Stimulated activated CD8-positive, alpha-beta memory T cell treated with anti-CD3 and anti-CD28 coated beads, Interleukin-12 subunit alpha, Interleukin-12 subunit beta, amount 100 ng/mL, for 24 hours (primary cell): ENCODE measurements at regions not wholly inside any gene's neighbourhood (a gene's known extent, or its start where the extent isn't known, plus 50 kb on each side); places are given as distances from the start of the nearest gene placed in this dataset.

ENCODE experiments used
- DNase-seq: peaks from one replicate; pipeline ENCODE4 v3.0.0-alpha.2; 2020; ENCODE audit errors: extremely low read depth

DNA sequence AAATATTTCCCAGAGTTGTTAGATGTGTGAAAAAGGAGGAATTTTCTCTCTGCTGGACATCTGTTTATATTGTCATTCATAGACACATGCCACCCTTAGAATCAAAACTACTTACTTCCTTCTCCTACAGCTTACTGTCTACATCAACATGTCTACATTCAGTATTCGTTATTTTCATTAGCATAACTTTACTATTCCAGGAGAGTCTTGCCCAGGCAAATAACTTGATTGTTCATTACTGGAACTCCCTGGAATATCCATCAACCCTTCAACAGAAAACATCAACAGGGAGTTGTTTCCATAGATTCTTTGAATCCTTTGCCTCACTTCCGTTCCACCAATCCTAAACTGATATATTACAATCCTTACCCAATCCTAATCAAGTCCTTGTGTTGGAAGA lies 457.5 kb upstream of the ZNF608 start:
- no peak for DNase-seq

DNA sequence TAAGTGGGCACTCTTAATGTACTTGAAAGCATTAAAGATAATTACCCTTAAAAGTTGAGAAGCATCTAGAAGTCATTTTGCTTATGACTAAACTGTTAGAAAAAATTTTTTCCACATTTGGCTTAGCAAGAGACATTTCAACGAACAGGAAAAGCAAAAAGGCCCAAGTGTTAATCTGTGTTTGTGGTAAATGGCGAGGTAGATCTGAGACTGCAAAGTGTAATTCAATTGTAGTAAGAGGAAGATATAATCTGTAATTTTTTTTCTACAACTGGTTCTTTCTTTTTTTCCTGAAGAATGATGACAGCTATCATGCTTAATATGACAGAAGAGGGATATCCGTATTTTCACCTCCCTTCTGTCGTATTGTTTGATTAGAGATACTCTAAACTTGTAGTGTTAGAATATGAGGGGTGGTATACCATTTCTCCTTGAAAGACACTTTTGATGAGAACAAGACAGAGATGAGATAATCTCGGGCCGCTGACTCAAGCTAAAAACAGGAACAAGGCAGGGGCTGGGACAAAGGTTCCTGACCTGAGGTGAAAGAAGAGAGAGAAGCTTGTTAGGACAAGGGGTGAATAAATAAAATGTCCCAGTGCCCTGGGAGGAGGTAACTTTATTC lies 459.3 kb upstream of the ZNF608 start:
- no peak for DNase-seq

DNA sequence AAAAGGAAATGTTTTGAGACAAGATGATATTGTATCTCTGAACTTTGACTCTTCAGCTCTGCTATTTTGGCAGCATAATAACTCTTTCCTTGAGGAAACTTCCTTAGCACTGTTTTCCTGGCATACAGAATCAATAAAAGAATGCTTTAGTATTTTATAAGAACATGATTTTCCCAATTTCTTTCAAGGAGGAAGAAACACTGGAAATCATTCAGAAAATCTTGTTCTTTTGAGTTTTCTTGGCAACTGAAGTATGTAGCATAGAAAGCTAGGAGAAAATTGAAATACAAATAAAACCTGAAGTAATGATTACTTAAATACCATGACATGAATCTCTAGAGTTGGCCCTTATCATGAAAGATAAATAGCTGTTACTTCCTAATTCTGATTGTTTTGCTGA lies 461.4 kb upstream of the ZNF608 start:
- no peak for DNase-seq

DNA sequence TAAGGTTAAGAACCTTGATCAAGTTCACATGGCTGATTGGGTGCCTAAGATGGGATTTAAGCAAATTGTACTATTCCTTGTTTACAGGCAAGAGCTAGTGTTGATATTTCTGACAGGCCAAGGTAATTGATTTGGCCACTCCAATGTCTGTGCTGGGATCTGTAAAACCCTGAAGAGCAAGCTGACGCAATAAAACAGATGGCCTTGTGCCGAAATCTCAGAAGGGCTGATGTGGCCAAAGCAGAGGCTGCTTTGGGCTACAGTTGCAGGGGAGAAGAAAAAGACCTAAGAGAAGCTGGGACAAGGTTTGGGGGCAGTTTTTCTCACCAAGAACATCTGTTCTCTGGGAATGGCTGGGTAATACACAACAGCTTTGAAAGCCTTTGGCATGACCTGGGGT lies 463.2 kb upstream of the ZNF608 start:
- no peak for DNase-seq

DNA sequence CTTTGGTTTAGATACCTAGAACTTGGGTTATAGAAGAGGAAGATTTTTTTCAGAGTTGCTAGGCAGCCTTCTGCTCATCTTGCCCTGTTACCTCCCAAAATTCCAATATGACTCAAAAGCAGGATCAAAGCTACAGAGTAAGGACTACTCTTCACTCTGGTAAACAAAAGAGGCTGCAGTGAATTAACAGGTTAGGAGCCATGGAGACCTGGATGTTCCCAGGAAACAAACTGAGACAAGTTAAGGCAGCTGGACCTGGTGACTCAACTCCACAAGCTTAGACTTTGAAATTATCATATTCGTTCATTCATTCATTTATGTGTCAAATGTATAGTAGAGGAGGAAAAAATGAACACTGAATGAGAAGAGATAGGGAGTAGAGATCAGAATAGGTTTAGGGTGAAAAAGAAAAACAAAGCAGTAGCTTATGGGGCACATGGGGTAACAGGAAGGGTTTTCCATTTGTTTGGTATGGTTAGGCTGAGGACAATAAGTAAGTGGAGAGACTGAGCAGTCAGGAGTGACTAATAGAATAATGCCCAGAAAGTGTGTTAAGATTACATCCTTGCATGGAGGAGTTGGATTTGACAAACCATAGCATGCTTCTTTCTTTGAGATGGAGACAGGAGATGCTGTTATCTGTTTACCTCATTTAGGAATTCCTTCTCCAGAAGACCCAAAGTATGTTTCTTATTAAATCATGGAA lies 464.0 kb upstream of the ZNF608 start:
- DNase-seq = no peak

DNA sequence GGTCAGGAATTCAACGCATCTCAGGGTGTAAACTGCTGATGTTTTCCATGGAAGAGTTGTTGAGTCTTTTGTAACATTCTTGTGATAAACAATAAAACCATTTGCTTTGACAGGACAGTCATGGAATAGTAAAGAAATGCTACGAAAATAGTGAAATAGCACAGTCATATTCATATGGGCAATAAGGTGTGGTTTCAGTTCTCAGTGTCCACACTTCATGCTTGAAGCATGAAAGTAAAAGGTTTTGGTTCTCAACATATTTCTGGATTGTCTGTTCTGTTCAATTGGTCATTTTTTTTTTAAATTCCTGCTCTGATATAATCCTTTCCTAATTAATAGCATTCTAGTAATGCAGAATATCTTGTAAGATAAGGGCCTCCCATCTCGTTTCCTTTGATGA lies 467.6 kb upstream of the ZNF608 start:
- DNase-seq = no peak

DNA sequence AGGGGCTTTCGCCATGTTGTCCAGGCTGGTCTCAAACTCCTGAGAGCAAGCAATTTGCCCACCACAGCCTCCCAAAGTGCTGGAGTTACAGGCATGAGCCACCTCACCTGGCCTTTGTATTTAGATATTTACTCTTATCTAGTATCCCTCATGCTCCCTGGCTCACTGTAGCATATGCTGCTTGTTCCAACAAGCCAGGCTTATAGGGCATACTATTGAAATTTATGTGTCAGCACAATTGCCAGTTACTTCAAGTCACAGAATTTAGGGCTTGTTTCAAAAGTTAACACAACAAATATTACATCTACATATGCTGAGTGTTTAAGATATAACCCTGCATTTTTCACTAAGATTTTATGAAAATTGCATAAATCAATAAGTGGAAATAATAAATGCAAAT lies 469.2 kb upstream of the ZNF608 start:
- no peak for DNase-seq

DNA sequence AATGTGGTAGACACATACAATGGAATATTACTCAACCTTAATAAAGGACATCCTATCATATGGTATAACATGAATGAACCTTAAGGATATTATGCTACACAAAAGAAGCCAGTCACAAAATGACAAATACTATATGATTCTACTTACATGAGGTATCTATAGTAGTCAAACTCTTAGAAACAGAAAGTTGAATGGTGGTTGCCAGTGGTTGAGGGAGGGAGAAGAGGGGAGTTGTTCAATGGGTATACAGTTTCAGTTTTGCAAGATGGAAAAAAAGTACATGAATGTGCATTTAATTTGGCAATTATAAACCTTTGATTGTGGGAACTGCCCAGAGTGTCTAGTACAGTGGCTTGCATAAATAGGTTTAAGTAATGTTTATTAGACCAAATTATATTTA lies 473.3 kb upstream of the ZNF608 start:
- no peak for DNase-seq

DNA sequence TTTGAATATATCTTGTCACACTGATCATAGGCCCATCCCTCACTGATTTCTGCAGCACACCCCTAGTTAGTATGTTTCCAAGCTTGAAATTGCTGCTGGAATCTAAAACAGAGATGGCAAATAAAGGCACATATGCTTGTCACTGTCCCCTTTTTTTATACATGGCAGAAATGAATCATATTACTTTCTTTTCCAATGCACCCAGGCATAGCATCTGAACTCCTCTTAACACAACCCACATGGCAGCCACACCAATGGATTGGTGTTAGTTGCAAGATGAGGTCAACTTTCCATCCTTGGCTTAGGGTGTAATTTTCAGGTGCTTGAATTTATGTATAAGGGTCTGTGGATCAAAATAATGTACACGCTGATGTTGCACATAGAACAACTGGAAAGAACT lies 473.8 kb upstream of the ZNF608 start:
- no peak for DNase-seq

DNA sequence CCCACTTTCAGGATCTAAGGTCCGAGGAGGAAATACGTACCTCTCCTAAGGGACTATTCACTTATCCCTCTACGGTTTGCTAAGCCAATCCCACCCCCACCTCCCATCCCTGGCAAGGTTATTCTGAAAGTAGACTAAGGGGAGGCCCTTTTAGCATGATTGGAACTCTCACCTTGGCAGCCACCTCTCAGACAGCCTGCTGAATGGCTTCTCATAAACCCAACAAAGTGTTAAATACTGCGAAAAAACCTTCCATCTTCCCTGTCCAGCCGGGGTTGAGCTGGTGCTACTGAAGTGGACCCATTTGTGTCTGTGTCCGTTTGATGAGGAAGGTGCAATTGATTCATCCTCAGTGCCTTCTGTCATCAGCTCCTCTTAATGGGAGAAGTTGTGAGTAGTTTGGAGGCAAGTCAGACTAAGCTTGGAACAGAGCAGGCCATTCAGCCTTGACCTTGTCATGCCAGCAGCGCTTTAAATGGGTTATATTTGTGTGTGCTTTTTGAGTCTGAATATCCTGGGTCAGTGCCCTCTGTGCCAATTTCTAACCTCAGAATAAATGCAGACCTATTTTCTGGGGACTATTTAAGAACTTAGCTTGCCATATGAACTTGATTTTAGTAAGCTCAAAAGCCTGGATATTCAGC lies 476.3 kb upstream of the ZNF608 start:
- DNase-seq = no peak

DNA sequence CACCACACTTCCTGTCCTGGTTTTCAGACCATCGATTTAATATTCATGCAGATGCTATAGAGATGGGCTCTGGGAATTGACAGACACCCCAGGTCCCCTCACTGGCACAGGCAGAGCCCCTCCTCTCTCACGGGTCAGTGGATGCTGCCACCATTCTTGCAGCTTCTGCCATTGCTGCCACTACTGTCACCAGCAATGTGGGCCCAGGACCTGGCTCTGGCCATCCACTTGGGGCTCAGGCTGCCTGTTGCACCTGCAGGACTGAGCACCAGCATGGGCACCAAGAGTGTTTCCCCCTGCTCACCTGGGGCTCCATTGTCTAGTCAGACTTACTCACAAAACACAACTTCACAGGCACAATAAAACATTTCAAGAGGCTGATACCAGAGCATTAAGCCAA lies 479.0 kb upstream of the ZNF608 start:
- no peak for DNase-seq

DNA sequence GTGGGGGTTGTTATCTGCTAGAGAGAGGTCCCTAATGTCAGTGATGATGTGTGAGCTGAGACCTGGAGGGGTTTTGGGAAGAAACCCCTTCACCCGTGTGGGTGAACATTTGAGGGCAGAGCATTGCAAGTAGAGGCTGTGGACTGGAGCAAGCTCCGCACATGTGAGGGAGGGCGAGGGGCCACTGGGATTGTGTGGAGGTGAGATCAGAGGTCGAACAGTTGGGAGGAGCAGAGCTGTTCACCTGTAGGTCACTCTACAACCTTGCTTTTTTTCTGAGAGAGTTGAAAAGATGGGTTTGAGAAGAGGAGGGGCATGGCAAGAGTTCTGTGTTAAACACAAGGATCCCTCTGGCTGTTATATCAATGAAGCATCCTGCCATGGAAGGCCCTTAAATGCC lies 480.4 kb upstream of the ZNF608 start:
- no peak for DNase-seq

DNA sequence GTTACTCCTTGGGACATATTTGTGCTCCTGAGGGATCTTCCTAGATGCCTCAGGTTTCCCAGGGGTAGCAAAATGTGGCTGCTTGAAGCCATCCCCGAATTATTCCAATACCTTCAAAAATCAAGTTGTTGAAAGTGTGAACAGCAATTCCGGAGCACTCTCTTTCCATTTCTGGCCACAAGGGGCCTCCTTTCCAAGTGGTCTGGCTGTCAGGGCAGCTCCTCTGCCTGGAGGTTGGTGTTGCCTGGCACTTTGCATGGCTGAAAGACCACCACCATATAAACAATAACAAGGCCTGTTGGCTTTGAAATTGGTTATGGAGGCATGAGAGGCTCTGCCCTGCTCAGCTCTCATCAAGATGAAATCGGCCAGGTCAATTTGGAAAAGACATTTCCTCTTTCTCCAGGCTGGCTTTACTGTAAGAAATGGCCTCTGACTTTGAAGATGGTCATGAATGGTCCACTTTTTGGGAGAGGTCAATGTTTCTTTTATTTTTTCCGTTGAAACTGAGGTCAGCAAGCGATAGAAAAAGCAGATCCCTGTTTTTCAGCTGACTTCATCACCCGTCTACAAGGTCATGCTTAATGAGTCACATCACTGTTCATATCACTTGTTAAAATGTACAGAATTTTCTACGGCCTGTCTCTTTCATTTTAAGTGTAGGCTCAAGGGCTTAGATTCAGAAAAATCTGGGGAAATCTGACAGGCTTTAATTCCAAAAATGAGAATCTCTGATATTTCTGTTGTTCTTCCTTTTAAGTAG lies 481.1 kb upstream of the ZNF608 start:
- no peak for DNase-seq

DNA sequence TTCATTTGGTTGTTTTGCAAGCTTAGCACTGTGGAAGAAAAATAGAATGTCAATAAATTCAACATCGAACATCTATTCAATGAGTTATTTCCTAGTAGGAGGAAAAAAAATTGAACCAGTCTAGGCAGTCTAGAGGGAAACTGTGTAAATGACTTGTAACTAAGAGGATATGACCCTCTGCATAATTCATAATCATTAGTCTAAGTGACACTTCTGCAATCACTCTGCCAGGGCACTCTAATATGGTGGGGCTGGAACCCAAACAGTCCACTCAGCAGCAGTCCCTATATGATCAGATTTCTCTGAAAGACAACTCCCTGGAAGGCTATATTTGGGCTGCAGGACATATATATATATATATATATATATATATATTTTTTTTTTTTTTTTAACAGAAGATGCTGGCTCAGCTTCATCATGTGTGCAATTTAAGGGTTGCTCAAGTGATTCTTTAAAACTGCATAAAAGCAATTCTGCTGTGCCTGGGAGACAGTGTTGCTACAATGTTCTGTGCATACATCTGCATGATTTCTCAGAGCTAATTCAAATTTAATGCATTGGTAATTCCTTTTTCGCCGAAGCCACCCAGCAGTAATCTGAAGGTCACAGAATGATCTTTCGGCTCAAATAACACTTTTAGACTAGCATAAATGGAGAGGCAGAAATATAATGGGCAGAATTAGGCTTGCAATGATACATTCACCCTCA lies 482.1 kb upstream of the ZNF608 start:
- DNase-seq = no peak

DNA sequence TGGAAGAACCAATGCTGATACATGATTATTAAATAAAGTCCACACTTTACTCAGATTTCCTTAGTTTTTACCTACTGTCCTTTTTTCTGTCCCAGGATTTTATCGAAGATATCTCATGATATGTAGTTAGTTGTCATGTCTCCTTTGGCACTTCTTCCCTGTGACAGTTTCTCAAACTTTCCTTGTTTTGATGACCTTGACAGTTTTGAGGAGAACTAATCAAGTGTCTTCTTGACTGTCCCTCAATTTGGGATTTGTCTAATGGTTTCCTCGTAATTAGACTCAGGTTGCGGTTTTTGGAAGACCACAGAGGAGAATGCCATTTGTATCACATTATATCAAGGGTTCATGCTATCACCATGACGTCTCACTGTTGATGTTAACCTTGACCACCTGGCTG lies 483.1 kb upstream of the ZNF608 start:
- no peak for DNase-seq

DNA sequence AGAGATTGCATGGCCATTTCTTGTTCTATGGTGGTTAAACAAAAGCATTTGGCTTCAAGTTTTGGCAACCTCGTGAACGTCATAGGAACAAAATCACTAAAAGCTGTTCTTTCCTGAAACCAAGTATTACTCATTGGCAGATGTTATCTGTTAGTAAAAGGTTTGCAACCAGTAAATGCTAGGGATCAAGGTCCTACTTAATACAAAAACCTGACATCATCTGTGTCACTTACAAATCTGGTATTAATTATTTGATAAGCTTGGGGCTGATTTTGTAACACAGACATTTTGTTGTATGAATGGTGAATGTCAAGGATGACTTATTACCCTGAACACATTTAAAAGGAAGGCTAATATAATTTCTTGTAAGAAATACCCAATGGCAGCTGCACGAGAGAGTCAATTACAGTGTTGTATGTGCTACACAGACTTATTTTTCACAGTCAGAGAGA lies 486.4 kb upstream of the ZNF608 start:
- DNase-seq = no peak

DNA sequence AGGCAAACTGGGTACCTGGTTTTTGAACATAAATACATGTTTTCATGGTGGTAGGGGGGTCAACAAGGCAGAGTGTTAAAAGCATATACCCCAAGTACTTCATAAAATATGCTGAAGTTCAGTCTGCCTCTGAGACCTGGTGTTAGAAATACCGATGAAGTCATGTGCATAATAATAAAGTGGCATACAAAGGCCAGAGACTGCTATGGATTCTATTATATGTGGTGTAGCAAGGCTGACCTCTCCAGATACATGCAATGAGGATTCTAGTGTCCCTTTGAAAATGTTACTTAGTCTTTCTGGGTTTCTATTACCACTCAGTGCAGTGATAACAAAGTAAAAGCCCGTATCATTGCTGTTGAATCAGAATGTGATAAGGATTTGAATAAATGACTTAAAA lies 487.5 kb upstream of the ZNF608 start:
- DNase-seq = no peak

DNA sequence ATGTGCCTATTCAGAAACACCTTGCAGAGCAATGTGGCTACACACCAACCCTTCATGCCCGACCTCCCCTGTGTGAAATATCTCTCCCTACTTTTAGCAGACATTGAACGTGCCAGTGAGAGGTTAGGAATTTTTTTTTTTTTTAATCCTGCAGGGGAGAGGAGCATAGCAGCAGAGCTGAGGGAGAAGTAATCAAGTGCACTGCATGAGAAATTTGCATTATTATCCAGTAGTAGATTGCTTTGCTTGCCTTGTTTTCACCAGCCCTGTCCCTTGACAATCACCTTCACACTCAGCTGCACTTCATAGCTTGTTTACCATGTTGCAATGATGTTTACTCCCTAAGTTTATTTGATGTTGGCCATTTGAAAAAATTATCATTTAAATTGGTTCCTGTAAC lies 489.6 kb upstream of the ZNF608 start:
- DNase-seq = no peak

DNA sequence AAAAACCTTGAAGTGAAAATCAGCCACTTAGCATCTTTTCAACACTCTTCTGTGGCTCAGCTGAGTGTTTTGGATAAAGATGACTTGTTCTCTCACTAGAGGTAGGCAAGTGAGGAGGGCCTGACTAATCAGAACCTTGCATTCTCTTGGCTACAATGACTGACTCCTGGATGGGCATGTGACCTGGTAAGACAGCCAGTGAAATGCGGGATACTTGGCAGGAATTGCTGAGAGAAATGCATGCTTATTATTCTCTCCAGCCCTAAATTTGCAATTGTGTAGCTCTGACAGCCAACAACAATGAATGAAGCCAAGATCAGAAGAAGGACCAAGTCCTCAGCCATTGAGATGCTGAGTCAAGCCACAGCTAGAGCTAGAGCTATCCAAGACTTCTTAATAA lies 490.5 kb upstream of the ZNF608 start:
- DNase-seq = no peak

DNA sequence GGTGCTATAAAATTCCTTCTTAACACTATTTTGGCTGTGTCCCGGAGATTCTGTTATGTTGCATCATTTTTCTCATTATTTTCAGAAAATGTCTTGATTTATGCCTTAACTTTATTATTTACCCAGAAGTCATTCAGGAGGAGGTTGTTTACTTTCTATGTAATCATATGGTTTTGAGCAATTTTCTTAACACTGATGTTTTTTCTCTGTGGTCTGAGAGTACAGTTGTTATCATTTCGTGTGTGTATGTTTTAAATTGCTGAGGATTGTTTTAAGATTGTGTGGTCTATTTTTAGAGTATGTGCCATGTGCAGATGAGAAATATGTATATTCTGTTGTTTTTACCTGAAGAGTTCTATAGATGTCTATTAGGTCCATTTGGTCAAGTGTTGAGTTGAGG lies 498.1 kb upstream of the ZNF608 start:
- no peak for DNase-seq

DNA sequence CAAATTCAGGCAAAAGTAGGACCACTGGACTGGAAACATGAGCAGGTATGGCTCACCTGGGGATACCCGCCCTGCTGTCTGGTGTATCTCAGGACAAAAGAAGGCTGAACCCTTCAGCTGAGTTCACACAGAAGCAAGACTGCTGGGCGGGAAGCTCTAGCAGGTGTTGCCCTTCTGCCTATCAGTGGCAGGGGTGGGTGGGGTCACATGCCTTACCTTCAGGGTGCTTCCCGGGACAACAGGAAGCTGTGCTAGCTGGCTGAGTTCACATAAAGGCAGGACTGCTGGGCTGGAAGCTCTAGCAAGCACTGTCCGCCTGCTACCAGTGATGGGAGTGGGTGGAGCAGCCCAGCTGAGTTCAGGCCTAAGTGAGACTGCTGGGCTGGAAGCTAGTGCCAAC lies 498.8 kb upstream of the ZNF608 start:
- DNase-seq = no peak

DNA sequence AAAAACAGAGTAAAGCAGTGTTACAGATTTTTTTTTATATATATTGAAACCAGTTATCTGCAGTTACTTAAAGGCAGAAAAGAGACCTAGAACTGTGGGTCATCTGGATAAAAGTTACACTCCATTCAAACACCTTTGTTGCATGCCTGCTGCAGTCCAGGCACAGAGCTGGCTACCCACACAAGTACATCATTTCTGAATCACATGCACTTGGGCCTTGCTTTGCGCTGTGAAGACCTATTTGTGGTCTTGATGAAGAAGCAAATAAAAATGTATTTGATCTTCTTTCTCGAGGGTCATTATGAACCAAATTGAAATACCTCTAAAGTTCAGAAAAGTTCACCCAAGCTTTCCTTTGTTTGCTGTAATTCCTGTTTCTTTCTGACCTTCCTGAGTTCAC lies 503.0 kb upstream of the ZNF608 start:
- DNase-seq = no peak
